ENCODE measurements at regions not wholly inside any gene's neighbourhood (a gene's known extent, or its start where the extent isn't known, plus 50 kb on each side); places are given as distances from the start of the nearest gene placed in this dataset.

- TF ChIP-seq, protein P1, sequence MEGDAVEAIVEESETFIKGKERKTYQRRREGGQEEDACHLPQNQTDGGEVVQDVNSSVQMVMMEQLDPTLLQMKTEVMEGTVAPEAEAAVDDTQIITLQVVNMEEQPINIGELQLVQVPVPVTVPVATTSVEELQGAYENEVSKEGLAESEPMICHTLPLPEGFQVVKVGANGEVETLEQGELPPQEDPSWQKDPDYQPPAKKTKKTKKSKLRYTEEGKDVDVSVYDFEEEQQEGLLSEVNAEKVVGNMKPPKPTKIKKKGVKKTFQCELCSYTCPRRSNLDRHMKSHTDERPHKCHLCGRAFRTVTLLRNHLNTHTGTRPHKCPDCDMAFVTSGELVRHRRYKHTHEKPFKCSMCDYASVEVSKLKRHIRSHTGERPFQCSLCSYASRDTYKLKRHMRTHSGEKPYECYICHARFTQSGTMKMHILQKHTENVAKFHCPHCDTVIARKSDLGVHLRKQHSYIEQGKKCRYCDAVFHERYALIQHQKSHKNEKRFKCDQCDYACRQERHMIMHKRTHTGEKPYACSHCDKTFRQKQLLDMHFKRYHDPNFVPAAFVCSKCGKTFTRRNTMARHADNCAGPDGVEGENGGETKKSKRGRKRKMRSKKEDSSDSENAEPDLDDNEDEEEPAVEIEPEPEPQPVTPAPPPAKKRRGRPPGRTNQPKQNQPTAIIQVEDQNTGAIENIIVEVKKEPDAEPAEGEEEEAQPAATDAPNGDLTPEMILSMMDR (IDR thresholded peaks at IDR 0.05) = no peak
- no peak for TF ChIP-seq ZFX (IDR thresholded peaks at IDR 0.05; ENCODE audit: borderline replicate concordance)
These were observed 173.0 kb downstream of the RBM46 start for GRCh38 chr4:154954117-154954516.
